Aorta (tissue), 5 donors: ENCODE measurements at regions not wholly inside any gene's neighbourhood (a gene's known extent, or its start where the extent isn't known, plus 50 kb on each side); places are given as distances from the start of the nearest gene placed in this dataset.
"Not testable (repeated sequence)": the region's sequence is repeated elsewhere in the genome, so short reads cannot be mapped to it uniquely, and the experiment has no call there.

Experiments used
- ATAC-seq: fragments of 200-7000 bp; cut with Tn5 transposase; one replicate; pipeline ENCODE4 v1.9.1; 2022; ENCODE audit warnings: moderate library complexity; ENCODE audit not compliant: low FRiP score
- DNase-seq, 2 donors: peaks; one replicate each; pipeline ENCODE4 v3.0.0-alpha.2; 2020
- H3K27ac ChIP-seq, 2 donors: one replicate each; pipeline ENCODE4 v1.5.1; 2013; ENCODE audit warnings: low read length in 2 of 2, mild to moderate bottlenecking in 2 of 2, moderate library complexity in 2 of 2, control low read depth in 1 of 2, inconsistent platforms in 1 of 2, low read depth in 1 of 2
- H3K27me3 ChIP-seq, 2 donors: one replicate each; pipeline ENCODE4 v1.6.1; 2013; ENCODE audit warnings: control low read depth in 1 of 2, low read length in 1 of 2, mild to moderate bottlenecking in 1 of 2, moderate library complexity in 1 of 2; ENCODE audit not compliant: insufficient read depth in 2 of 2, control insufficient read depth in 1 of 2
- H3K36me3 ChIP-seq, 2 donors: one replicate each; pipeline ENCODE4 v1.6.1; 2013; ENCODE audit warnings: control low read depth in 1 of 2, low read length in 1 of 2, mild to moderate bottlenecking in 1 of 2; ENCODE audit not compliant: insufficient read depth in 2 of 2, control insufficient read depth in 1 of 2
- H3K4me1 ChIP-seq, 2 donors: one replicate each; pipeline ENCODE4 v1.6.1; 2013; ENCODE audit warnings: low read length in 2 of 2, control low read depth in 1 of 2, mild to moderate bottlenecking in 1 of 2, moderate library complexity in 1 of 2; ENCODE audit not compliant: insufficient read depth in 2 of 2, control insufficient read depth in 1 of 2
- H3K4me3 ChIP-seq, 2 donors: one replicate each; pipeline ENCODE4 v1.5.1; 2013; ENCODE audit warnings: low read length in 2 of 2, control low read depth in 1 of 2, mild to moderate bottlenecking in 1 of 2
- H3K9me3 ChIP-seq: one replicate; pipeline ENCODE4 v1.6.1; 2013; ENCODE audit warnings: mild to moderate bottlenecking, low read length; ENCODE audit not compliant: control insufficient read depth
- WGBS, 2 donors: extraction: QIAGEN DNeasy Blood & Tissue Kit; methylation state at CpG; one replicate each; pipeline ENCODE4 v1.1.7; 2013; 5-methylcytosine and 5-hydroxymethylcytosine counted together
- intact Hi-C, 2 donors: fragments of 100-400 bp; cut with DNase I; formaldehyde crosslinking; loops; one replicate each; pipeline versions ENCODE4 v1.14.2 to v1.15.0; 2022
- donor health status: healthy with polysubstance abuse.
- donor health status: Bipolar disorder and iron deficiency.
- donor health status: DM: no; HTN: no; CAD: no.
- donor health status: DM: no; HTN: no; CAD: no.
- donor health status: DM: yes; HTN: yes; CAD: no.

DNA sequence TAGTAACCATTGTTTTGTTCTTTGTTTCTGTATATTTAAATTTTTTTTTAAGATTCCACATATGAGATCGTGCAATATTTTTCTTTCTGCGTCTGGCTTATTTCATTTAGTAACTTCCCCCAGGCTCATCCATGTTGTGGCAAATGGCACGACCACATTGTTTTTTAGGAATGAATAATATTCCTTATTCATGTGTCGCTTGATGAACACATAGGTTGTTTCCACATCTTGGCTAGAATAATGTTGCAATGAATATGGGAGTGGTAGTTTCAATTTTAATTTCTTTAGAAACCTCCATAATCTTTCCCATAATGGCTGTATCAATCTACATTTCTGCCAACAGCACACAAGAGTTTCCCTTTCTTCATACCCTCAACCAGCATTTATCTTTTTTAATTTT is 166.8 kb upstream of the NR3C2 start:
- Histone ChIP-seq H3K4me1 (no peaks in the 10 kb centered on the region), H3K27ac (no peak overlapping the region), H3K27me3 (peaks cover 0 to 1% of the 10 kb centered on the region in 2 donors), H3K9me3 (peaks cover 6% of the 10 kb centered on the region), H3K36me3 (no peaks in the 10 kb centered on the region), H3K4me3 (no peak overlapping the region)
- no peak for DNase-seq
- intact Hi-C loops: no loop called here
- WGBS, 2 donors: 76 to 83% methylated on average over 4 of the region's 4 CpGs
- no peak for ATAC-seq

DNA sequence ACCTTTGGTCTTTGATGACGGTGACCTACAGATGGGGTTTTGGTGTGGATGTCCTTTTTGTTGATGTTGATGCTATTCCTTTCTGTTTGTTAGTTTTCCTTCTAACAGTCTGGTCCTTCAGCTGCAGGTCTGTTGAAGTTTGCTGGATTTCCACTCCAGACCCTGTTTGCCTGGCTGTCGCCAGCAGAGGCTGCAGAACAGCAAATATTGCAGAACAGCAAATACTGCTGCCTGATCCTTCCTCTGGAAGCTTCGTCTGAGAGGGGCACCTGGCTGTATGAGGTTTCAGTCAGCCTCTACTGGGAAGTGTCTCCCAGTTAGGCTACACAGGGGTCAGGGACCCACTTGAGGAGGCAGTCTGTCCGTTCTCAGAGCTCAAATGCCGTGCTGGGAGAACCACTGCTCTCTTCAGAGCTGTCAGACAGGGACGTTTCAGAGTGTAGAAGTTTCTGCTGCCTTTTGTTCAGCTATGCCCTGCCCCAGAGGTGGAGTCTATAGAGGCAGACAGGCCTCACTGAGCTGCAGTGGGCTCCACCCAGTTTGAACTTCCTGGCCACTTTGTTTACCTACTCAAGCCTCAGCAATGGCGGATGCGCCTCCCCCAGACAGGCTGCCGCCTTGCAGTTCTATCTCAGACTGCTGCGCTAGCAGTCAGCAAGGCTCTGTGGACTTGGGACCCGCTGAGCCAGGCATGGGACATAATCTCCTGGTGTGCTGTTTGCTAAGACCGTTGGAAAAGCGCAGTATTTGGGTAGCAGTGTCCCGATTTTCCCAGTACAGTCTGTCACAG is 156.4 kb upstream of the NR3C2 start:
- H3K4me1 ChIP-seq, H3K9me3 ChIP-seq, ATAC-seq, H3K4me3 ChIP-seq, H3K27ac ChIP-seq, intact Hi-C loops, H3K27me3 ChIP-seq, H3K36me3 ChIP-seq: not testable (repeated sequence)
- WGBS, 2 donors: 87 to 91% methylated on average over 14 of the region's 14 CpGs
- DNase-seq: peak in 1 of 2 donors; percentile 50

DNA sequence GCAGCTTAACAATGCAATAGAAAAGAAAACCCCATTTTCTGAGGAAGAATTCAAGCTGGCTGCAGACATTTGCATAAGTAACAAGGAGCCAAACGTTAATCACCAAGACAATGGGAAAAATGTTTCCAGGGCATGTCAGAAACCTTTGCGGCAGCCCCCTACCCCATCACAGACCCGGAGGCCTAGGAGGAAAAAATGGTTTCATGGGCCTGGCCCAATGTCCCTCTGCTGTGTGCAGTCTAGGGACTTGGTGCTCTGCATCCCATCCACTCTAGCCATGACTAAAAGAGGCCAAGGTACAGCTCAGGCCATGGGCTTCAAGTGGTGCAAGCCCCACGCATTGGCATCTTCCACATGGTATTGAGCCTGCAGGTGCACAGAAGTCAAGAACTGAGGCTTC is 147.0 kb upstream of the NR3C2 start:
- intact Hi-C loops: no loop called here
- Histone ChIP-seq H3K4me1 (no peaks in the 10 kb centered on the region), H3K27me3 (no peaks in the 10 kb centered on the region), H3K27ac (no peak overlapping the region), H3K4me3 (no peak overlapping the region), H3K9me3 (peaks cover 2% of the 10 kb centered on the region), H3K36me3 (no peaks in the 10 kb centered on the region)
- ATAC-seq (no peak), DNase-seq (no peak)
- 77 to 83% methylated on average over 4 of the region's 4 CpGs for WGBS, 2 donors

DNA sequence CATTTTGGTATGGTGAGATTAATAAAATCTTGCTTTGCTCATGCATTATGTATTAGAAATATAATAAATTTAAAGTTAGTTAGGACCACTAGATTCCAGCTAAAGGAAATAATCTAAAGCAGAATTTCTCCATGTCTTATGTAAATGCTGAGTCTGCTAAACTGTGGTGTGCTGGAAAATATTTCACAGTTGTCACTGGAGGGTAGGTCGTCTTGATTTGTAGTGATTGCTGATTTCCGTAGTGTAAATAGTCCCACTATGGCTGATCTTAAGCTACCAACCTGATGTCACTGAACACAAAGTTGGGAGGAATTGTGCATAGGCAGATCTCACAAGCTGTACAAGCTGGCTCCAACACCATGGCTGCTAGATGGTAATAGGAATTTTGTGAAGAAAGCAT is 133.4 kb upstream of the NR3C2 start:
- H3K4me1 ChIP-seq: no peaks in the 10 kb centered on the region
- intact Hi-C loops: no loop called here
- H3K36me3 ChIP-seq: no peaks in the 10 kb centered on the region
- DNase-seq (no peak), ATAC-seq (no peak)
- H3K4me3 ChIP-seq: no peak overlapping the region
- 39% methylated on average over 2 of the region's 2 CpGs for WGBS, 2 donors
- no peaks in the 10 kb centered on the region for H3K27me3 ChIP-seq
- no peak overlapping the region for H3K27ac ChIP-seq
- H3K9me3 ChIP-seq: peaks cover 2% of the 10 kb centered on the region

DNA sequence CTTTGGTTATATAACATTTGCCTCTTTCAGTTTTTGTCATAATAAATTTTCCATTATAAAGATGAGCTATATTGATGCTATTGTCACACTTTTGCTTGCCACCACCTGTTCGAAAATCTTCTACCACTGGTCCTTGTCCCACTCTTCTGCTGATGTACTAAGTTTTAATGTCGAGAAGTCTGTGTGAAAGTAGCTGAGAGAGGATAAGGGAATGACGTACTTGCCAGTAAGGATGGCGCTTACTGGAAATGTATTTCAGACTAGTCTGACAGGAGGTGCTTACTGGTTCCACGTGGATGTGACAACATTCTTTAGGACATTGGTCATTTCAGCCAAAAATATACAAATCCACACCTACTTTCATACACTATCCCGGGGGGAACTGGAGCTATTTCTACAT is 132.7 kb upstream of the NR3C2 start:
- Histone ChIP-seq H3K27me3 (no peaks in the 10 kb centered on the region), H3K9me3 (peaks cover 2% of the 10 kb centered on the region), H3K4me3 (no peak overlapping the region), H3K4me1 (no peaks in the 10 kb centered on the region), H3K36me3 (no peaks in the 10 kb centered on the region), H3K27ac (no peak overlapping the region)
- ATAC-seq (no peak), DNase-seq (no peak)
- intact Hi-C loops: no loop called here
- 60 to 63% methylated on average over 6 of the region's 6 CpGs for WGBS, 2 donors

DNA sequence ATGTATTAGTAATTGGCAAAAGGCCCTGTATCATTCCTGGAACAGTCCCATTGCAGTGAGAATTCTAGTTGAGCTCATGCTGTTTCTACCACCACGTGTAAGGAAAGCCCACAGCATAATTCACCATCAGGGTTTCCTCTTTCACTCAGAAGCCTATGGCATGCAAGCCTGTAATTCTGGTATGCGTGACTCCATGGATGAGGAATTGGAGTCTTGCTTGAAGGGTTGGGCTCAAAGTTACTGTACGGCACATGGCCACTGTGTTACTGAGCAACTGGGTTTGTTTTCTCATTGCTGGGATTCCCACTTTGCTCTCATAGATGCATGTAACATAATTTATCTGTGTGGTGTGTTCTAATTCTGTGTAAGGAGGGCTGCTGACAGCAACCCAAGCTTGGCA is 132.3 kb upstream of the NR3C2 start:
- WGBS, 2 donors: 11 to 19% methylated on average over 3 of the region's 3 CpGs
- H3K27ac ChIP-seq: no peak overlapping the region
- intact Hi-C loops: no loop called here
- ATAC-seq (no peak), DNase-seq (no peak)
- H3K4me3 ChIP-seq: no peak overlapping the region
- H3K27me3 ChIP-seq: no peaks in the 10 kb centered on the region
- no peaks in the 10 kb centered on the region for H3K36me3 ChIP-seq
- H3K9me3 ChIP-seq: peaks cover 2% of the 10 kb centered on the region
- no peaks in the 10 kb centered on the region for H3K4me1 ChIP-seq

DNA sequence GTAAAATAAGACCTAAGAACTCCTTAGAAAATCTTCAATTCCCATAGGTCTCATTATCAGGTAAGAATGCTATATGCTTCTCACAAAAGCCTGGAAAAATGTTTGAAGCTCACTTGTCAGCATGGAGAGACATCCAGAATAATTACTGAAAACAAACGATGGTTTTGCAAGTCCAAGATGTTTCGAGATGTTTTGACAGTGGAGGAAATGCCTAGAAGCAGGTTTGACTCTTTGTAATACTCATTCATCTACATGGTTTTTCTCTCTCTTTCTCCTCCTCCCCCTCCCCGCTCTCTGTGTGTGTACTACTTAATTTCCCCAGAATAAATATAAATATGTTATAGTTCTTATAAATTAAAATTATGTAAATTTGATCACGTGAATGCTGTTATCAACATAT is 131.9 kb upstream of the NR3C2 start:
- no peaks in the 10 kb centered on the region for H3K36me3 ChIP-seq
- WGBS, 2 donors: 53 to 60% methylated on average over 4 of the region's 4 CpGs
- H3K27me3 ChIP-seq: no peaks in the 10 kb centered on the region
- intact Hi-C loops: no loop called here
- H3K4me3 ChIP-seq: no peak overlapping the region
- ATAC-seq: no peak
- H3K27ac ChIP-seq: no peak overlapping the region
- H3K9me3 ChIP-seq: peaks cover 2% of the 10 kb centered on the region
- DNase-seq: no peak
- no peaks in the 10 kb centered on the region for H3K4me1 ChIP-seq

DNA sequence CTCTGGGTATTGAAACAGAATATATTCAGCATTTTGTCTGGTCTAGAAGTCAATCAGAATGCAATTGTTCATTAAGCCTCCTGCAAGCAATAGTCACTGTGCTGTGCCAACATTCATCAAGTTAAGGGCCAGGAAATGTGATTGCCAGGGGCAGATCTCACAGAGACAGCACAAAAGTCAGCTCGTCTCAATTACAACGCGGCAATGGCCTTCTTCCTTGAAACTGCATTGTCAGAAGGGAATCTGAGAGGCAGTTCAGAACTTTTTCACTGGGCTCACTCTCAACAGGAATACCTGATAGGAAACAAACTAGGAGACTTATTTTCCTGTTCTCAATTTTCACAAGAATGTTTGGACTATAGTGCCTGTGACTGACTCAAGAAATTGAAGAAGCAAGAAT is 131.1 kb upstream of the NR3C2 start:
- H3K36me3 ChIP-seq: no peaks in the 10 kb centered on the region
- H3K4me3 ChIP-seq: no peak overlapping the region
- H3K9me3 ChIP-seq: peaks cover 2% of the 10 kb centered on the region
- intact Hi-C loops: no loop called here
- H3K27me3 ChIP-seq: no peaks in the 10 kb centered on the region
- no peak for DNase-seq
- H3K4me1 ChIP-seq: no peaks in the 10 kb centered on the region
- WGBS, 2 donors: 40 to 45% methylated on average over 3 of the region's 3 CpGs
- no peak for ATAC-seq
- H3K27ac ChIP-seq: no peak overlapping the region

DNA sequence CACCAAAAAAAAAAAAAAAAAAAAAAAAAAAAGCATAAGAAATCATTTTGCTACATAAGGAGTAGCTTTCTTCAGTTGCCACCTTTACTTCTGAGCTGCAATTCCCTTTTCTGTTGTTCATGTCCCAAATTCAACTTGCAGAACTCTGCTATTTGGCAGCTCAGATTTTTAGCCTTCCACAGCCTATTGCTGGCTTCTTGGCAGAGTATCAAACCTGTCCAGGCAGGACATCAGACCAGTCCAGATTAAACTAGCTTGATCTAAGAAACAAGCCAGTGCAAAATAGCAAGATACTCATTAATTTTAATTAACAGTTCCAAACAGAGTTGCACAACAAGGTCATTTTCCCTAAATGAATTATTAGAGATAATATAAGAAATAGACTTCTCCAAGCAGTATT is 123.6 kb upstream of the NR3C2 start:
- ATAC-seq: no peak
- no peak overlapping the region for H3K27ac ChIP-seq
- no peak for DNase-seq
- no peak overlapping the region for H3K4me3 ChIP-seq
- no peaks in the 10 kb centered on the region for H3K9me3 ChIP-seq
- H3K36me3 ChIP-seq: no peaks in the 10 kb centered on the region
- intact Hi-C loops: no loop called here
- no peaks in the 10 kb centered on the region for H3K4me1 ChIP-seq
- no peaks in the 10 kb centered on the region for H3K27me3 ChIP-seq
